PFSK-1 (cell line): ENCODE measurements at regions not wholly inside any gene's neighbourhood (a gene's known extent, or its start where the extent isn't known, plus 50 kb on each side); places are given as distances from the start of the nearest gene placed in this dataset.

Experiments
- FOXP2 ChIP-seq: optimal IDR thresholded peaks from 2 replicates; pipeline ENCODE3; 2011; ENCODE audit warnings: borderline replicate concordance, control low read depth, inconsistent platforms; ENCODE audit not compliant: insufficient read depth; ENCODE audit errors: extremely low read length, extremely low read depth
- POLR2AphosphoS5 ChIP-seq: IDR thresholded peaks from 2 replicates; pipeline ENCODE4 v1.6.1; 2012; ENCODE audit warnings: low read depth, mild to moderate bottlenecking, control low read depth, low read length, moderate library complexity
- REST ChIP-seq, 2 experiments: IDR thresholded peaks; 2 replicates each; pipeline versions ENCODE4 v1.6.1 to v1.8.0; 2011 to 2012; ENCODE audit warnings: low read depth in 2 of 2, low read length in 2 of 2, control low read depth in 1 of 2, inconsistent platforms in 1 of 2, mild to moderate bottlenecking in 1 of 2, moderate library complexity in 1 of 2; ENCODE audit not compliant: insufficient read depth in 1 of 2
- SIN3A ChIP-seq: IDR thresholded peaks from 2 replicates; pipeline ENCODE4 v1.6.1; 2012; ENCODE audit warnings: mild to moderate bottlenecking, low read length, moderate library complexity, borderline replicate concordance; ENCODE audit not compliant: insufficient read depth
- TAF1 ChIP-seq: IDR thresholded peaks from 2 replicates; pipeline ENCODE4 v1.6.1; 2012; ENCODE audit warnings: low read length, control low read depth, borderline replicate concordance; ENCODE audit not compliant: insufficient read depth

DNA sequence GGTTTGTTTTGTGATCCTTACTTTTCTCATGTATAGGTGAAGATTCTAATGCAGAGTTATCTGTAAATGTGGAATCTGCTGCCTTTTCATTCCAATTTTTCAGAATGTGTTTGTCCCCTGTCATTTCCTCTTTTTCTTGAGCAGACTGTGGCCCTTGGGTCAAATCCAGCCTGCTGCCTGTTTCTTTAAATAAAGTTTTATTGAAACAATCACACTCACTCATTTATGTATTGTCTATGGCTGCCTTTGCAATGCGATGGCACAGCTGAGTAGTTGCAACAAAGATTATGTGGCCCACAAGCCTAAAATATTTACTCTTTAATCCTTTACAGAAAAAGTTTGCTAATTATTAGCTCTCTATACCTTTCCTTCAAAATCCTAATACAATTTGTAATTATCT, 116.3 kb upstream of the NPHP3 start:
- TF ChIP-seq POLR2AphosphoS5 (no peak), SIN3A (no peak), TAF1 (no peak), REST (IDR thresholded peaks at IDR 0.05; ENCODE audit: insufficient read depth in 1 of 2, low read depth in 2 of 2, low read length in 2 of 2) (no peak), FOXP2 (no peak)

- TF ChIP-seq SIN3A (no peak), TAF1 (no peak)
These were observed 115.4 kb upstream of the NPHP3 start for GRCh38 chr3:132837615-132838014.

DNA sequence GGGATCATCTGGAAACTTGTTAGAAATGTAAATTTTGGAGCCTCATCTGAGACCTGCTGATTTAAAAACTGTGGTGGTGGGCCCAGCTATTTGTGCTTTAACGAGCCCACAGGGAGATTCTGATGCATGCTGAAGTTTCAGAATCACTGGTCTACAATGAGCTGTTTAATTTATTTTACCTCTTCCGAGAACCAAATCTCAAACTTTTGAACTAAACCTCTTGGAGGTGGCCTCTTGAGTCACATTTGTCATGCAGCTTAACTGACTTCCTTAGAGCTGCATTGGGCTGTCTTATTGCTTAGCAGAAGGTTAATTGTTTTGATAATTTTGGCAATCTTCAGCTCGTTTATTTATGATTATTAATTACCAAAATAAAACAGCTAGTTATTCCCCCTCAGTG, 112.1 kb upstream of the NPHP3 start:
- no peak for TF ChIP-seq REST (IDR thresholded peaks at IDR 0.05; ENCODE audit: insufficient read depth in 1 of 2, low read depth in 2 of 2, low read length in 2 of 2)
- no peak for TF ChIP-seq POLR2AphosphoS5
- no peak for TF ChIP-seq FOXP2
- no peak for TF ChIP-seq SIN3A
- TF ChIP-seq TAF1, result no peak

GRCh38 chr3:132829101-132829500, 106.9 kb upstream of the NPHP3 start:
- TF ChIP-seq TAF1, result no peak
- no peak for TF ChIP-seq REST (IDR thresholded peaks at IDR 0.05; ENCODE audit: insufficient read depth in 1 of 2, low read depth in 2 of 2, low read length in 2 of 2)
- no peak for TF ChIP-seq FOXP2
- TF ChIP-seq SIN3A, result no peak
- TF ChIP-seq POLR2AphosphoS5, result no peak

GRCh38 chr3:132822837-132823236, 100.6 kb upstream of the NPHP3 start:
- TF ChIP-seq SIN3A, result no peak
- no peak for TF ChIP-seq FOXP2
- no peak for TF ChIP-seq TAF1
- TF ChIP-seq REST (IDR thresholded peaks at IDR 0.05; ENCODE audit: insufficient read depth in 1 of 2, low read depth in 2 of 2, low read length in 2 of 2), result no peak
- TF ChIP-seq POLR2AphosphoS5, result no peak
